Caco-2 (cell line): ENCODE measurements at regions not wholly inside any gene's neighbourhood (a gene's known extent, or its start where the extent isn't known, plus 50 kb on each side); places are given as distances from the start of the nearest gene placed in this dataset.

Source experiments
- BruUV-seq: library from RNA; stranded (reverse); fragments of 400-500 nt; replicated peaks from 2 replicates; lab custom pipeline; 2021; lab: Mats Ljungman, UMichigan
- CTCF ChIA-PET: fragments of 300-600 bp; sonication (Branson Sonifier 250); formaldehyde crosslinking; loops from one replicate; lab custom pipeline; 2022; ENCODE audit warnings: antibody characterized with exemption; lab: Charles Lee
- POLR2A ChIA-PET: fragments of 300-600 bp; sonication (Branson Sonifier 250); formaldehyde crosslinking; loops from one replicate; lab custom pipeline; 2022; ENCODE audit warnings: antibody characterized with exemption; lab: Charles Lee
- DNase-seq, 2 experiments: peaks; one replicate each; pipeline versions ENCODE4 v3.0.0 to v3.0.0-alpha.2; 2020 to 2022
- H3K27me3 ChIP-seq: replicated peaks from 2 replicates; pipeline ENCODE4 v1.6.0; 2011; ENCODE audit warnings: low read length; ENCODE audit not compliant: control insufficient read depth, insufficient read depth
- H3K36me3 ChIP-seq: 2 replicates; pipeline ENCODE4 v1.5.1; 2011; ENCODE audit warnings: low read length; ENCODE audit not compliant: control insufficient read depth, insufficient read depth
- H3K4me1 ChIP-seq: fragments of 250-450 bp; sonication (Bioruptor Pico); 2 replicates; pipeline ENCODE4 v1.5.1; 2020; ENCODE audit warnings: mild to moderate bottlenecking
- H3K4me3 ChIP-seq: 2 replicates; pipeline ENCODE4 v1.5.1; 2011; ENCODE audit warnings: low read depth, mild to moderate bottlenecking, control low read depth, low read length
- H3K9me3 ChIP-seq: fragments of 250-450 bp; sonication (Bioruptor Pico); 2 replicates; pipeline ENCODE4 v1.5.1; 2020; ENCODE audit warnings: mild to moderate bottlenecking, moderate library complexity
- H3K27ac Mint-ChIP-seq: one replicate; pipeline ENCODE4 v1.8.0; 2022; ENCODE audit warnings: mixed read lengths; ENCODE audit not compliant: unreplicated experiment
- H3K27me3 Mint-ChIP-seq: one replicate; pipeline ENCODE4 v1.8.0; 2022; ENCODE audit warnings: mixed read lengths; ENCODE audit not compliant: insufficient read depth, unreplicated experiment
- H3K36me3 Mint-ChIP-seq: one replicate; pipeline ENCODE4 v1.8.0; 2022; ENCODE audit warnings: mild to moderate bottlenecking, mixed read lengths; ENCODE audit not compliant: insufficient read depth, unreplicated experiment
- H3K4me1 Mint-ChIP-seq: one replicate; pipeline ENCODE4 v1.8.0; 2022; ENCODE audit warnings: low read depth, mixed read lengths; ENCODE audit not compliant: unreplicated experiment
- H3K4me3 Mint-ChIP-seq: one replicate; pipeline ENCODE4 v1.8.0; 2022; ENCODE audit warnings: mild to moderate bottlenecking, moderate library complexity, mixed read lengths; ENCODE audit not compliant: unreplicated experiment
- H3K9me3 Mint-ChIP-seq: one replicate; pipeline ENCODE4 v1.8.0; 2022; ENCODE audit warnings: mixed read lengths; ENCODE audit not compliant: unreplicated experiment
- CTCF ChIP-seq, 2 experiments: fragments of 200-600 bp in 1 of 2; IDR thresholded peaks; 1 replicate in 1 of 2; 2 replicates in 1 of 2; pipeline versions ENCODE4 v1.5.1 to v1.8.0; 2011 to 2022; ENCODE audit warnings: antibody characterized with exemption in 1 of 2, control low read depth in 1 of 2, inconsistent platforms in 1 of 2, low read depth in 1 of 2, low read length in 1 of 2, mild to moderate bottlenecking in 1 of 2, moderate library complexity in 1 of 2; ENCODE audit not compliant: insufficient read depth in 1 of 2, severe bottlenecking in 1 of 2, unreplicated experiment in 1 of 2
- intact Hi-C: fragments of 100-400 bp; cut with micrococcal nuclease; formaldehyde crosslinking; loops from one replicate; pipeline ENCODE4 v1.10.0; 2022; ENCODE audit not compliant: unreplicated experiment

GRCh38 chr2:120597595-120598193 lies 138.0 kb upstream of the GLI2 start:
- peaks cover 13% of the 10 kb centered on the region for H3K4me1 Mint-ChIP-seq
- intact Hi-C loops = no loop called here
- H3K4me3 Mint-ChIP-seq = no peak overlapping the region
- ChIA-PET POLR2A (no interaction called here), CTCF (no interaction called here)
- H3K27ac Mint-ChIP-seq = no peak overlapping the region
- TF ChIP-seq CTCF (IDR thresholded peaks at IDR 0.05; ENCODE audit: insufficient read depth in 1 of 2, low read depth in 1 of 2, low read length in 1 of 2, severe bottlenecking in 1 of 2, unreplicated experiment in 1 of 2) = no peak
- no peaks in the 10 kb centered on the region for H3K9me3 Mint-ChIP-seq
- Histone ChIP-seq H3K27me3 (no peaks in the 10 kb centered on the region), H3K4me1 (peaks cover 10% of the 10 kb centered on the region; the same call in 1 of the 2 replicates), H3K9me3 (no peaks in the 10 kb centered on the region), H3K36me3 (no peaks in the 10 kb centered on the region), H3K4me3 (no peak overlapping the region)
- H3K27me3 Mint-ChIP-seq = no peaks in the 10 kb centered on the region
- H3K36me3 Mint-ChIP-seq = no peaks in the 10 kb centered on the region
- BruUV-seq = no TSS peak
- DNase-seq = peak in 1 of 2 experiments; percentile 23

GRCh38 chr2:120598416-120598815 lies 137.3 kb upstream of the GLI2 start:
- no peak overlapping the region for H3K27ac Mint-ChIP-seq
- H3K36me3 Mint-ChIP-seq = no peaks in the 10 kb centered on the region
- H3K4me1 ChIP-seq = peaks cover 10% of the 10 kb centered on the region; the same call in 1 of the 2 replicates
- H3K4me1 Mint-ChIP-seq = peaks cover 13% of the 10 kb centered on the region
- no peaks in the 10 kb centered on the region for H3K27me3 Mint-ChIP-seq
- no peak overlapping the region for H3K4me3 ChIP-seq
- TF ChIP-seq CTCF (IDR thresholded peaks at IDR 0.05; ENCODE audit: insufficient read depth in 1 of 2, low read depth in 1 of 2, low read length in 1 of 2, severe bottlenecking in 1 of 2, unreplicated experiment in 1 of 2) = no peak
- ChIA-PET POLR2A (interaction anchor here (0.6 kb wide), 1 partner anchor 79 kb away, joined by 5 read pairs; no protein-coding TSS in a partner anchor), CTCF (no interaction called here)
- H3K36me3 ChIP-seq = no peaks in the 10 kb centered on the region
- H3K27me3 ChIP-seq = no peaks in the 10 kb centered on the region
- no peak for DNase-seq
- no TSS peak for BruUV-seq
- no peaks in the 10 kb centered on the region for H3K9me3 ChIP-seq
- intact Hi-C loops = no loop called here
- H3K9me3 Mint-ChIP-seq = no peaks in the 10 kb centered on the region
- H3K4me3 Mint-ChIP-seq = no peak overlapping the region

GRCh38 chr2:120599072-120599471 lies 136.6 kb upstream of the GLI2 start:
- CTCF ChIA-PET = interaction anchor here (0.5 kb wide), 1 partner anchor 476 kb away, joined by 3 read pairs; no protein-coding TSS in a partner anchor
- peaks cover 13% of the 10 kb centered on the region for H3K4me1 Mint-ChIP-seq
- Histone ChIP-seq H3K27me3 (no peaks in the 10 kb centered on the region), H3K4me1 (peaks cover 10% of the 10 kb centered on the region; the same call in 1 of the 2 replicates), H3K36me3 (no peaks in the 10 kb centered on the region), H3K4me3 (no peak overlapping the region), H3K9me3 (no peaks in the 10 kb centered on the region)
- H3K27me3 Mint-ChIP-seq = no peaks in the 10 kb centered on the region
- intact Hi-C loops = no loop called here
- no peak for DNase-seq
- no peak for TF ChIP-seq CTCF (IDR thresholded peaks at IDR 0.05; ENCODE audit: insufficient read depth in 1 of 2, low read depth in 1 of 2, low read length in 1 of 2, severe bottlenecking in 1 of 2, unreplicated experiment in 1 of 2)
- no peaks in the 10 kb centered on the region for H3K36me3 Mint-ChIP-seq
- POLR2A ChIA-PET = no interaction called here
- H3K4me3 Mint-ChIP-seq = no peak overlapping the region
- H3K27ac Mint-ChIP-seq = no peak overlapping the region
- H3K9me3 Mint-ChIP-seq = no peaks in the 10 kb centered on the region
- BruUV-seq = no TSS peak
